ENCODE measurements at regions not wholly inside any gene's neighbourhood (a gene's known extent, or its start where the extent isn't known, plus 50 kb on each side); places are given as distances from the start of the nearest gene placed in this dataset.

DNA sequence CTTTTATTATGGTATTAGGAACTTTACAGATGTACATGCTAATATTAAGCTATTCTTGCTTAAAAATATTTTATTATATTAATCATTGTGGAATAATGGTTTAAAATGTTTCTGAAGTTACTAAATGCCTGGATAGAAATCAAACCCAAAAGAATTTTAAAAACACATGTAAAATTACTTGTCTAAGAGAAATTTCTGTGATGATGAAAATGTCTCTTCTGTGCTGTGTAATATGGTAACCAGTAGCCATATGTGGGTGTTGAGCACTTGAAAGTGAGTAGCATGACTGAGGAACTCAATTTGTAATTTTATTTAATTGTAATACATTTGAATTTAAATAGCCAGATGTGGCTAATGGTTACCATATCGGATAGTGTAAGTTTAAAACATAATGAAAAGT, 66.7 kb upstream of the HSPB3 start:
- intact Hi-C loops (cut with micrococcal nuclease) = no loop called here
- ATAC-seq = no peak
- H3K9me2 ChIP-seq (replicated peaks; ENCODE audit: low read length) = no peaks in the 10 kb centered on the region
- POLR2A ChIA-PET (ENCODE audit: unreplicated experiment) = no interaction called here
- H2AFZ ChIP-seq (ENCODE audit: low read length) = no peak overlapping the region
- TF ChIP-seq, protein P1, sequence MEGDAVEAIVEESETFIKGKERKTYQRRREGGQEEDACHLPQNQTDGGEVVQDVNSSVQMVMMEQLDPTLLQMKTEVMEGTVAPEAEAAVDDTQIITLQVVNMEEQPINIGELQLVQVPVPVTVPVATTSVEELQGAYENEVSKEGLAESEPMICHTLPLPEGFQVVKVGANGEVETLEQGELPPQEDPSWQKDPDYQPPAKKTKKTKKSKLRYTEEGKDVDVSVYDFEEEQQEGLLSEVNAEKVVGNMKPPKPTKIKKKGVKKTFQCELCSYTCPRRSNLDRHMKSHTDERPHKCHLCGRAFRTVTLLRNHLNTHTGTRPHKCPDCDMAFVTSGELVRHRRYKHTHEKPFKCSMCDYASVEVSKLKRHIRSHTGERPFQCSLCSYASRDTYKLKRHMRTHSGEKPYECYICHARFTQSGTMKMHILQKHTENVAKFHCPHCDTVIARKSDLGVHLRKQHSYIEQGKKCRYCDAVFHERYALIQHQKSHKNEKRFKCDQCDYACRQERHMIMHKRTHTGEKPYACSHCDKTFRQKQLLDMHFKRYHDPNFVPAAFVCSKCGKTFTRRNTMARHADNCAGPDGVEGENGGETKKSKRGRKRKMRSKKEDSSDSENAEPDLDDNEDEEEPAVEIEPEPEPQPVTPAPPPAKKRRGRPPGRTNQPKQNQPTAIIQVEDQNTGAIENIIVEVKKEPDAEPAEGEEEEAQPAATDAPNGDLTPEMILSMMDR (conservative IDR thresholded peaks at IDR 0.05; ENCODE audit: low read depth, low read length) = no peak
- TF ChIP-seq EZH2 (IDR thresholded peaks at IDR 0.05; ENCODE audit: low read length, unreplicated experiment) = no peak
- no peak for TF ChIP-seq EZH2phosphoT487 (IDR thresholded peaks at IDR 0.05; ENCODE audit: borderline replicate concordance, low read length)
- no peaks in the 10 kb centered on the region for H3K27me3 ChIP-seq (ENCODE audit: low read length)
- H3K36me3 ChIP-seq (ENCODE audit: low read depth, low read length) = no peaks in the 10 kb centered on the region
- H3K79me2 ChIP-seq (ENCODE audit: low read length) = no peaks in the 10 kb centered on the region
- no peak overlapping the region for H3K4me3 ChIP-seq (ENCODE audit: low read length)
- no peak overlapping the region for H3K9ac ChIP-seq (ENCODE audit: low read length)
- H3K27ac ChIP-seq (ENCODE audit: low read length) = no peak overlapping the region
- H3K4me1 ChIP-seq (ENCODE audit: insufficient read depth, low read length) = no peaks in the 10 kb centered on the region
- no peak overlapping the region for H3K4me2 ChIP-seq (ENCODE audit: low read length)
- no peaks in the 10 kb centered on the region for H3K9me3 ChIP-seq (ENCODE audit: low read length)
- H4K20me1 ChIP-seq (ENCODE audit: low read length) = no peaks in the 10 kb centered on the region
- BruUV-seq (replicated peaks) = no TSS peak
- no peak for DNase-seq
- CTCF ChIA-PET = no interaction called here
- no peaks in the 10 kb centered on the region for H3F3A ChIP-seq (ENCODE audit: low read length, unreplicated experiment)

DNA sequence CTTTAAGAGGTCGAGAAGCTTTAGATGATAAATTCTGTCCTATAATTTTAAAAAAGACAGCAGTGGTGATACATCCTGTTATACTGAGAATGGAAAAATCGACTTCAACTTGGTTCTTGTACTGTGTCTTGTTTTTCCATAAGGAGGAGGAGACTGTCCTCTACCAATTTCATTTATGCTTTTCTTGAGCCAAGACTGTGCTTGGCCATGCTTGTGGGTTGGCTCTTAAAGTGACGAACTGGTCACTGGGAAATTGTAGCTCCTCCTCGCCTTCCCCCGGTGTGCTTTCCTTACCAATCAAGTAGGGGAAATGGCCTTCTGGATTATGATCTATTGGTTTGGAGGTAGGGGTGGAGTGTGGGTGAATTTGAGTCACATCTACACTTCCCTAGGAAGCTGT, 67.1 kb upstream of the HSPB3 start:
- DNase-seq = no peak
- no peaks in the 10 kb centered on the region for H3K9me3 ChIP-seq (ENCODE audit: low read length)
- ChIA-PET CTCF (no interaction called here), POLR2A (ENCODE audit: unreplicated experiment) (no interaction called here)
- BruUV-seq (replicated peaks) = no TSS peak
- intact Hi-C loops (cut with micrococcal nuclease) = no loop called here
- H3K4me3 ChIP-seq (ENCODE audit: low read length) = no peak overlapping the region
- no peaks in the 10 kb centered on the region for H3K36me3 ChIP-seq (ENCODE audit: low read depth, low read length)
- no peaks in the 10 kb centered on the region for H3K27me3 ChIP-seq (ENCODE audit: low read length)
- H4K20me1 ChIP-seq (ENCODE audit: low read length) = no peaks in the 10 kb centered on the region
- H3K4me1 ChIP-seq (ENCODE audit: insufficient read depth, low read length) = no peaks in the 10 kb centered on the region
- no peak overlapping the region for H3K4me2 ChIP-seq (ENCODE audit: low read length)
- H3K27ac ChIP-seq (ENCODE audit: low read length) = no peak overlapping the region
- no peaks in the 10 kb centered on the region for H3F3A ChIP-seq (ENCODE audit: low read length, unreplicated experiment)
- TF ChIP-seq EZH2phosphoT487 (IDR thresholded peaks at IDR 0.05; ENCODE audit: borderline replicate concordance, low read length) (no peak), EZH2 (IDR thresholded peaks at IDR 0.05; ENCODE audit: low read length, unreplicated experiment) (no peak)
- TF ChIP-seq, protein P1 (conservative IDR thresholded peaks at IDR 0.05; ENCODE audit: low read depth, low read length) = no peak
- no peaks in the 10 kb centered on the region for H3K9me2 ChIP-seq (replicated peaks; ENCODE audit: low read length)
- H3K9ac ChIP-seq (ENCODE audit: low read length) = no peak overlapping the region
- H3K79me2 ChIP-seq (ENCODE audit: low read length) = no peaks in the 10 kb centered on the region
- ATAC-seq = no peak
- H2AFZ ChIP-seq (ENCODE audit: low read length) = no peak overlapping the region

DNA sequence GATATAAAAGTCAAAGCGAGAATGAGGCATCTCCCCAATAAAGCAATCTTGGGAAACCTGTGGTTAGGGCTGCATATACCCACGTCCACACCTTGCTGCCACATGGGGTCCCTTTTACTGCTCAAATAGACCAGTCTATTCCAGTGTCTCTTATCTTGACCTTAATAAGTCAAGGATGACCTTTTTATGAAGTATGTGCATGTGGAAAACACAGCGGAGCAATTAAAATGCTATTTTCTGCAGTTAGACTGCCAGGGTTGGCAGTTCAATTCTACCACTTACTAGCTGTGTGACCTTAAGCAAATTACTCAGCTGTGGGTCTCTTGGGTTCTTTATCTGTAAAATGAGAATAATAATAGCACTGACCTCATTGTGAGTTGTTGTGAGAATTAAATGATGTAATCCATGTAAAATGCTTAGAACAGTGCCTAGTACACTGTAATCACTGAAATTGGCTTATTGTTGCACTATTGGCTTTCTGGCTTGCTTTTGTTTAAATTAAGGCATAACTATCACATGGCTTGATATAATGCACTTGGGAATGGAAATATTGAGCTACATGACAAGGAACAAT, 67.8 kb upstream of the HSPB3 start:
- intact Hi-C loops (cut with micrococcal nuclease) = no loop called here
- no TSS peak for BruUV-seq (replicated peaks)
- no peak for DNase-seq
- POLR2A ChIA-PET (ENCODE audit: unreplicated experiment) = no interaction called here
- H3K9me3 ChIP-seq (ENCODE audit: low read length) = no peaks in the 10 kb centered on the region
- H3K79me2 ChIP-seq (ENCODE audit: low read length) = no peaks in the 10 kb centered on the region
- H3F3A ChIP-seq (ENCODE audit: low read length, unreplicated experiment) = no peaks in the 10 kb centered on the region
- no peak for ATAC-seq
- no peaks in the 10 kb centered on the region for H3K9me2 ChIP-seq (replicated peaks; ENCODE audit: low read length)
- H3K4me2 ChIP-seq (ENCODE audit: low read length) = no peak overlapping the region
- no peak overlapping the region for H3K9ac ChIP-seq (ENCODE audit: low read length)
- no peaks in the 10 kb centered on the region for H3K4me1 ChIP-seq (ENCODE audit: insufficient read depth, low read length)
- no peak overlapping the region for H3K4me3 ChIP-seq (ENCODE audit: low read length)
- no peak overlapping the region for H2AFZ ChIP-seq (ENCODE audit: low read length)
- H3K27me3 ChIP-seq (ENCODE audit: low read length) = no peaks in the 10 kb centered on the region
- H3K36me3 ChIP-seq (ENCODE audit: low read depth, low read length) = no peaks in the 10 kb centered on the region
- no peak overlapping the region for H3K27ac ChIP-seq (ENCODE audit: low read length)
- CTCF ChIA-PET = no interaction called here
- H4K20me1 ChIP-seq (ENCODE audit: low read length) = no peaks in the 10 kb centered on the region
- TF ChIP-seq EZH2phosphoT487 (IDR thresholded peaks at IDR 0.05; ENCODE audit: borderline replicate concordance, low read length) (no peak), EZH2 (IDR thresholded peaks at IDR 0.05; ENCODE audit: low read length, unreplicated experiment) (no peak)
- TF ChIP-seq, protein P1 (conservative IDR thresholded peaks at IDR 0.05; ENCODE audit: low read depth, low read length) = no peak

Measured in PC-3 (cell line).